ENCODE measurements at regions not wholly inside any gene's neighbourhood (a gene's known extent, or its start where the extent isn't known, plus 50 kb on each side); places are given as distances from the start of the nearest gene placed in this dataset.
"Not testable (repeated sequence)": the region's sequence is repeated elsewhere in the genome, so short reads cannot be mapped to it uniquely, and the experiment has no call there.

DNA sequence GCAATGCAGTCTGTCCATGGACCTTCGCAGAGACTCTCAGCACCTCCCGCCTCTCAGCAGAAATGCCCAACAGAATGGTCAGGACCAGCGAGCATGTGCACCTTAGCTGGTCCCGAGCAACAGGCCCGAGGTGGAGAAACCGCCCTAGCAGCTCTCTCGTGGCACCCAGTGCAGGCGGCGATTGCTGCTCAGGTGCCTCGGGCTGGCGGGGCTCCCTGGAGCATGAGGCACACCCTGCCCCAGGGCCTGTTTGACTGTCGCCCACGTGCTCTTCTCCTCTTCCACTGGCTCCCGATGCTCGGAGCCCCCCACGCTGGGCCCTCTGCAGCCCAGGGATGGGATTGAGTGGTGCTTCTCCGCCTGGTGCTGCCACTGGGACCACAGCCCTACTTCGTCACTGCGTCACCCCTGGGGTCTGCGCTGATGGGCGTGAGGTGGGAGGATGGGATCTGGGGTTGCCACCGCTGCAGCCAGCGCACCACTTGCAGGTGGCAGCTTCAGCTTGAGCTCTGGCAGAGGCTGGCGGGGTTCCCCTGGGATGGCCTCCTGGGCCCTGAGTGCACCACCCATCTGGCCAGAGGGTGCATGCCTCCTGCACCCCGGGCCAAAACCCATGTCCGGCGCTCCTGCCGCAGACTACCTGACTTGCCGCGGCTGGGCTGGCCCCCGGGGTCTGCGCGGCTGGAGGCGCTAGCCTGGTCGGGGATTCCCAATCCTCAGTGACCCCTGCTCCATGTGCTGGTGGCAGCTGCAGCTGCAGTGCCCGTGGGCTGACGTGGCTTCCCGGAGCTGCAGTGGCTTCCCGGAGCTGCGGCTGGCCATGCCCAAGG, 244.2 kb downstream of the FOXD4L6 start:
- POLR2A ChIA-PET, result no interaction called here
- H3K27ac ChIP-seq (ENCODE audit: low read depth in 2 of 2, low read length in 1 of 2), result no peak overlapping the region
- H3K9ac ChIP-seq, result no peak overlapping the region
- H3K27me3 ChIP-seq (ENCODE audit: insufficient read depth), result no peaks in the 10 kb centered on the region
- 73% methylated on average over 36 of the region's 40 CpGs for WGBS (ENCODE audit: low lambda C conversion rate)
- DNase-seq, result peak; percentile 4
- H3K79me2 ChIP-seq (ENCODE audit: insufficient read depth), result no peaks in the 10 kb centered on the region
- H3K36me3 ChIP-seq (replicated peaks in 1 of 2; ENCODE audit: control insufficient read depth in 1 of 2, insufficient read depth in 2 of 2, low read length in 1 of 2), result no peaks in the 10 kb centered on the region
- H3K4me3 ChIP-seq (ENCODE audit: low read depth in 2 of 2, low read length in 1 of 2), result no peak overlapping the region
- CTCF ChIA-PET, result no interaction called here
- no peaks in the 10 kb centered on the region for H4K20me1 ChIP-seq (ENCODE audit: insufficient read depth)
- H3K4me2 ChIP-seq, result no peak overlapping the region
- no peaks in the 10 kb centered on the region for H3K4me1 ChIP-seq (ENCODE audit: control insufficient read depth in 1 of 2, insufficient read depth in 2 of 2, low read depth in 1 of 2, low read length in 1 of 2)
- TF ChIP-seq FOSL2 (IDR thresholded peaks at IDR 0.05; ENCODE audit: borderline replicate concordance, low read depth), result no peak
- no peak for TF ChIP-seq EZH2phosphoT487 (IDR thresholded peaks at IDR 0.05; ENCODE audit: borderline replicate concordance, low read depth)
- TF ChIP-seq FOXM1 (IDR thresholded peaks at IDR 0.05; ENCODE audit: low read depth), result no peak
- no peak for TF ChIP-seq POLR2AphosphoS5 (IDR thresholded peaks at IDR 0.05; ENCODE audit: low read depth, low read length)
- TF ChIP-seq TAF1 (IDR thresholded peaks at IDR 0.05; ENCODE audit: borderline replicate concordance, low read depth, low read length), result no peak
- TF ChIP-seq RCOR1 (IDR thresholded peaks at IDR 0.05; ENCODE audit: low read length), result no peak
- no peaks in the 10 kb centered on the region for H3K9me2 ChIP-seq
- H3F3A ChIP-seq (replicated peaks; ENCODE audit: insufficient read depth), result no peaks in the 10 kb centered on the region
- H2AFZ ChIP-seq (ENCODE audit: low read depth), result no peak overlapping the region
- no peaks in the 10 kb centered on the region for H3K9me3 ChIP-seq

GRCh38 chr9:40883423-40884071, 244.9 kb downstream of the FOXD4L6 start:
- H2AFZ ChIP-seq (ENCODE audit: low read depth); H4K20me1 ChIP-seq (ENCODE audit: insufficient read depth); H3K36me3 ChIP-seq (replicated peaks in 1 of 2; ENCODE audit: control insufficient read depth in 1 of 2, insufficient read depth in 2 of 2, low read length in 1 of 2); H3K4me3 ChIP-seq (ENCODE audit: low read depth in 2 of 2, low read length in 1 of 2); H3K4me1 ChIP-seq (ENCODE audit: control insufficient read depth in 1 of 2, insufficient read depth in 2 of 2, low read depth in 1 of 2, low read length in 1 of 2); H3K27me3 ChIP-seq (ENCODE audit: insufficient read depth); H3F3A ChIP-seq (replicated peaks; ENCODE audit: insufficient read depth); H3K79me2 ChIP-seq (ENCODE audit: insufficient read depth); POLR2A ChIA-PET; CTCF ChIA-PET; H3K9me3 ChIP-seq; H3K27ac ChIP-seq (ENCODE audit: low read depth in 2 of 2, low read length in 1 of 2); H3K9me2 ChIP-seq; H3K9ac ChIP-seq; H3K4me2 ChIP-seq: not testable (repeated sequence)
- peak; percentile 0 for DNase-seq
- WGBS (ENCODE audit: low lambda C conversion rate), result 80% methylated on average over 20 of the region's 20 CpGs

GRCh38 chr9:40873753-40874295, 254.7 kb downstream of the FOXD4L6 start:
- WGBS (ENCODE audit: low lambda C conversion rate), result 34% methylated on average over 13 of the region's 13 CpGs
- H3K36me3 ChIP-seq (replicated peaks in 1 of 2; ENCODE audit: control insufficient read depth in 1 of 2, insufficient read depth in 2 of 2, low read length in 1 of 2); H3K27me3 ChIP-seq (ENCODE audit: insufficient read depth); H3K9me3 ChIP-seq; H3K4me2 ChIP-seq; H3K9ac ChIP-seq; CTCF ChIA-PET; H2AFZ ChIP-seq (ENCODE audit: low read depth); POLR2A ChIA-PET; H3K4me3 ChIP-seq (ENCODE audit: low read depth in 2 of 2, low read length in 1 of 2); H4K20me1 ChIP-seq (ENCODE audit: insufficient read depth); H3K4me1 ChIP-seq (ENCODE audit: control insufficient read depth in 1 of 2, insufficient read depth in 2 of 2, low read depth in 1 of 2, low read length in 1 of 2); H3K27ac ChIP-seq (ENCODE audit: low read depth in 2 of 2, low read length in 1 of 2); H3F3A ChIP-seq (replicated peaks; ENCODE audit: insufficient read depth); H3K79me2 ChIP-seq (ENCODE audit: insufficient read depth); DNase-seq; H3K9me2 ChIP-seq: not testable (repeated sequence)

DNA sequence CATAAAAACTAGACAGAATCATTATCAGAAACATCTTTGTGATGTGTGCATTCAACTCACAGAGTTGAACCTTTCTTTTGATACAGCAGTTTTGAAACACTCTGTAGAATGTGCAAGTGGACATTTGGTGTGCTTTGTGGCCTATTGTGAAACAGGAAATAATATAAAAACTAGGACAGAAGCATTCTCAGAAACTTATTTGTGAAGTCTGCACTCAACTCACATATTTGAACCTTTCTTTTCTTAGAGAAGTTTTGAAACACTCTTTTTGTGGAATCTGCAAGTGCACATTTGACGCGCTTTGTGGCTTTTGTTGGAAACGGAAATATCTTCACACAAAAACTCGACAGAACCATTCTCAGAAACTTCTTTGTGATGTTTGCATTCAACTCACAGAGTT, 260.0 kb downstream of the FOXD4L6 start:
- H3K27me3 ChIP-seq (ENCODE audit: insufficient read depth); H3K4me1 ChIP-seq (ENCODE audit: control insufficient read depth in 1 of 2, insufficient read depth in 2 of 2, low read depth in 1 of 2, low read length in 1 of 2); H2AFZ ChIP-seq (ENCODE audit: low read depth); H3K79me2 ChIP-seq (ENCODE audit: insufficient read depth); CTCF ChIA-PET; H3F3A ChIP-seq (replicated peaks; ENCODE audit: insufficient read depth); DNase-seq; H3K36me3 ChIP-seq (replicated peaks in 1 of 2; ENCODE audit: control insufficient read depth in 1 of 2, insufficient read depth in 2 of 2, low read length in 1 of 2); POLR2A ChIA-PET; H3K9me3 ChIP-seq; H3K9me2 ChIP-seq; H3K9ac ChIP-seq; H3K27ac ChIP-seq (ENCODE audit: low read depth in 2 of 2, low read length in 1 of 2); H4K20me1 ChIP-seq (ENCODE audit: insufficient read depth); H3K4me2 ChIP-seq; H3K4me3 ChIP-seq (ENCODE audit: low read depth in 2 of 2, low read length in 1 of 2): not testable (repeated sequence)
- 57% methylated on average over 4 of the region's 4 CpGs for WGBS (ENCODE audit: low lambda C conversion rate)
